B cell (primary cell): ENCODE measurements at regions not wholly inside any gene's neighbourhood (a gene's known extent, or its start where the extent isn't known, plus 50 kb on each side); places are given as distances from the start of the nearest gene placed in this dataset.

Source experiments
- ATAC-seq: fragments of 200-7000 bp; cut with Tn5 transposase; one replicate; pipeline ENCODE4 v1.10.0; 2021; ENCODE audit warnings: low read depth, mild to moderate bottlenecking, moderate number of reproducible peaks, moderate library complexity
- CTCF ChIA-PET: fragments of 350-600 bp; sonication (Branson Sonifier 250); formaldehyde crosslinking; loops from one replicate; lab custom pipeline; 2021; ENCODE audit warnings: antibody characterized with exemption, inconsistent platforms; lab: Charles Lee
- POLR2A ChIA-PET: fragments of 350-600 bp; sonication (Branson Sonifier 250); formaldehyde crosslinking; loops from one replicate; lab custom pipeline; 2021; ENCODE audit warnings: antibody characterized with exemption; lab: Charles Lee
- DNase-seq: peaks from one replicate; pipeline ENCODE4 v3.0.0; 2013
- H2AFZ ChIP-seq: 2 replicates; pipeline ENCODE4 v1.6.1; 2012; ENCODE audit warnings: mild to moderate bottlenecking, low read depth, low read length; ENCODE audit not compliant: insufficient read depth, poor library complexity, severe bottlenecking
- H3K27ac ChIP-seq, 2 donors: 1 replicate in 1 of 2; 2 replicates in 1 of 2; pipeline ENCODE4 v1.5.1; 2012 to 2013; ENCODE audit warnings: low read length in 2 of 2, mild to moderate bottlenecking in 2 of 2, moderate library complexity in 1 of 2
- H3K27me3 ChIP-seq, 4 experiments: fragments of 200-600 bp in 1 of 4; sonication (generic) in 1 of 4; replicated peaks in 1 of 4; 1 replicate in 2 of 4; 2 replicates in 2 of 4; pipeline versions ENCODE4 v1.6.1 to v1.7.0; 2013 to 2016; ENCODE audit warnings: low read length in 3 of 4, mild to moderate bottlenecking in 2 of 4, mixed read lengths in 1 of 4, moderate library complexity in 1 of 4; ENCODE audit not compliant: insufficient read depth in 4 of 4, control insufficient read depth in 3 of 4; ENCODE audit errors: control extremely low read depth in 1 of 4
- H3K36me3 ChIP-seq, 2 experiments: replicated peaks in 1 of 2; 1 replicate in 1 of 2; 2 replicates in 1 of 2; pipeline versions ENCODE4 v1.6.1 to v1.7.1; 2013; ENCODE audit warnings: low read length in 1 of 2; ENCODE audit not compliant: insufficient read depth in 2 of 2, control insufficient read depth in 1 of 2; ENCODE audit errors: control extremely low read depth in 1 of 2, extremely low read depth in 1 of 2
- H3K4me1 ChIP-seq, 2 donors: fragments of 200-600 bp in 1 of 2; sonication (generic) in 1 of 2; 1 replicate in 1 of 2; 2 replicates in 1 of 2; pipeline versions ENCODE4 v1.5.1 to v1.6.1; 2013 to 2017; ENCODE audit warnings: low read length in 2 of 2; ENCODE audit not compliant: control insufficient read depth in 2 of 2, insufficient read depth in 2 of 2
- H3K4me2 ChIP-seq: replicated peaks from 2 replicates; pipeline ENCODE3; 2012; ENCODE audit warnings: mild to moderate bottlenecking, low read depth, low read length; ENCODE audit not compliant: poor library complexity, severe bottlenecking
- H3K4me3 ChIP-seq, 5 experiments: fragments of 200-600 bp in 1 of 5; sonication (generic) in 1 of 5; 1 replicate in 3 of 5; 2 replicates in 2 of 5; pipeline versions ENCODE4 v1.5.1 to v1.7.0; 2011 to 2016; ENCODE audit warnings: low read length in 4 of 5, mild to moderate bottlenecking in 4 of 5, low read depth in 2 of 5, control low read depth in 1 of 5, moderate library complexity in 1 of 5; ENCODE audit not compliant: insufficient read depth in 1 of 5; ENCODE audit errors: control extremely low read depth in 1 of 5, extremely low read depth in 1 of 5
- H3K79me2 ChIP-seq: fragments of 200-600 bp; sonication (generic); one replicate; pipeline ENCODE4 v1.6.0; 2016; ENCODE audit warnings: low read length; ENCODE audit not compliant: control insufficient read depth, insufficient read depth
- H3K9ac ChIP-seq: fragments of 200-600 bp; sonication (generic); 2 replicates; pipeline ENCODE4 v1.6.1; 2017; ENCODE audit warnings: mild to moderate bottlenecking, low read length, moderate library complexity
- H3K9me3 ChIP-seq, 3 donors: one replicate each; pipeline versions ENCODE4 v1.6.1 to v1.7.1; 2013; ENCODE audit warnings: low read length in 2 of 3; ENCODE audit not compliant: control insufficient read depth in 2 of 3, insufficient read depth in 1 of 3; ENCODE audit errors: control extremely low read depth in 1 of 3
- H4K20me1 ChIP-seq: 2 replicates; pipeline ENCODE4 v1.6.0; 2012; ENCODE audit warnings: mild to moderate bottlenecking, low read length; ENCODE audit not compliant: insufficient read depth, control insufficient read depth, poor library complexity, severe bottlenecking
- H3K27ac Mint-ChIP-seq: one replicate; pipeline ENCODE4 v1.8.0; 2021; ENCODE audit warnings: mixed read lengths
- H3K27me3 Mint-ChIP-seq: one replicate; pipeline ENCODE4 v1.8.0; 2021; ENCODE audit warnings: mixed read lengths
- H3K4me1 Mint-ChIP-seq: one replicate; pipeline ENCODE4 v1.8.0; 2021; ENCODE audit warnings: mixed read lengths
- H3K4me3 Mint-ChIP-seq: one replicate; pipeline ENCODE4 v1.8.0; 2021; ENCODE audit warnings: mixed read lengths
- H3K9me3 Mint-ChIP-seq: one replicate; pipeline ENCODE4 v1.8.0; 2022; ENCODE audit warnings: mixed read lengths; ENCODE audit not compliant: insufficient read depth
- CTCF ChIP-seq: fragments of 200-600 bp; IDR thresholded peaks from one replicate; pipeline ENCODE4 v1.8.0; 2022; ENCODE audit warnings: antibody characterized with exemption, mild to moderate bottlenecking
- EZH2 ChIP-seq: IDR thresholded peaks from 2 replicates; pipeline ENCODE4 v1.6.1; 2012; ENCODE audit warnings: borderline replicate concordance, low read depth, mild to moderate bottlenecking, moderate library complexity, low read length; ENCODE audit not compliant: insufficient read depth, poor library complexity, severe bottlenecking
- WGBS: methylation state at CpG from one replicate; pipeline ENCODE4 v1.1.5; 2013; ENCODE audit warnings: missing lambda C conversion rate; ENCODE audit not compliant: insufficient coverage; 5-methylcytosine and 5-hydroxymethylcytosine counted together
- intact Hi-C: fragments of 100-400 bp; cut with micrococcal nuclease; formaldehyde crosslinking; loops from one replicate; pipeline ENCODE4 v1.10.0; 2022

GRCh38 chr15:69951256-69951897 lies 146.3 kb downstream of the TLE3 start:
- H3K27ac ChIP-seq, result no peak overlapping the region

More at GRCh38 chr15:69951256-69951897, 146.3 kb downstream of the TLE3 start:
- no peak overlapping the region for H3K4me3 Mint-ChIP-seq
- H3K4me1 ChIP-seq, result no peaks in the 10 kb centered on the region
- no peak overlapping the region for H3K27ac Mint-ChIP-seq
- H3K79me2 ChIP-seq, result no peaks in the 10 kb centered on the region
- CTCF ChIA-PET, result no interaction called here
- H3K4me3 ChIP-seq, result no peak overlapping the region
- POLR2A ChIA-PET, result no interaction called here
- ATAC-seq (no peak), DNase-seq (no peak)
- no peak overlapping the region for H3K4me2 ChIP-seq
- no peaks in the 10 kb centered on the region for H4K20me1 ChIP-seq
- peaks cover 2% of the 10 kb centered on the region for H3K4me1 Mint-ChIP-seq
- H3K27me3 ChIP-seq, result peaks cover 0 to 7% (median 0%) of the 10 kb centered on the region in 4 experiments
- no CpG with 5 or more reads among the region's 2 CpGs for WGBS
- intact Hi-C loops, result no loop called here
- no peak overlapping the region for H3K9ac ChIP-seq
- H2AFZ ChIP-seq, result no peak overlapping the region
- H3K9me3 Mint-ChIP-seq, result no peaks in the 10 kb centered on the region
- H3K36me3 ChIP-seq, result no peaks in the 10 kb centered on the region
- H3K27me3 Mint-ChIP-seq, result peaks cover 5% of the 10 kb centered on the region
- H3K9me3 ChIP-seq, result no peaks in the 10 kb centered on the region
- TF ChIP-seq EZH2, result no peak
- no peak for TF ChIP-seq CTCF
